ENCODE measurements at regions not wholly inside any gene's neighbourhood (a gene's known extent, or its start where the extent isn't known, plus 50 kb on each side); places are given as distances from the start of the nearest gene placed in this dataset.

DNA sequence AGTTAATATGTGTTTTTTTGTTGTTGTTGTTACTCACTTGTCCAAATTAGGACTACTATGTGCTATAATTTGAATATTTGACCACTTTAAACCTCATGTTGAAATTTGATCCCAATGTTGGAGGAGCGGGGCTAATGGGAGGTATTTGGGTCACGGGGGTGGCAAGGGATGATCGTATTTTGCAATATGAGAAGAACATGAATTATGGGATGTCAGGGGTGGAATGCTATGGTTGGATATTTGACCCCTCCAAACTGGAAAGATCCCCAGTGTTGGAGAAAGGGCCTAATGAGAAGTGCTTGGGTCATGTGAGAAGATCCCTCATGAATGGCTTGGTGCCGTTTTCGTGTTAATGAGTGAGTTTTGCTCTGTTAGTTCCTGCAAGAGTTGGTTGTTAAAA is 119.8 kb downstream of the NUDT12 start:
- H4K20me1 ChIP-seq (ENCODE audit: insufficient read depth, low read length), result no peaks in the 10 kb centered on the region
- no peak overlapping the region for H3K4me3 ChIP-seq (ENCODE audit: low read depth, low read length, poor library complexity, severe bottlenecking)
- no peak for TF ChIP-seq EZH2 (IDR thresholded peaks at IDR 0.05; ENCODE audit: borderline replicate concordance, low read length)
- TF ChIP-seq, protein P1, sequence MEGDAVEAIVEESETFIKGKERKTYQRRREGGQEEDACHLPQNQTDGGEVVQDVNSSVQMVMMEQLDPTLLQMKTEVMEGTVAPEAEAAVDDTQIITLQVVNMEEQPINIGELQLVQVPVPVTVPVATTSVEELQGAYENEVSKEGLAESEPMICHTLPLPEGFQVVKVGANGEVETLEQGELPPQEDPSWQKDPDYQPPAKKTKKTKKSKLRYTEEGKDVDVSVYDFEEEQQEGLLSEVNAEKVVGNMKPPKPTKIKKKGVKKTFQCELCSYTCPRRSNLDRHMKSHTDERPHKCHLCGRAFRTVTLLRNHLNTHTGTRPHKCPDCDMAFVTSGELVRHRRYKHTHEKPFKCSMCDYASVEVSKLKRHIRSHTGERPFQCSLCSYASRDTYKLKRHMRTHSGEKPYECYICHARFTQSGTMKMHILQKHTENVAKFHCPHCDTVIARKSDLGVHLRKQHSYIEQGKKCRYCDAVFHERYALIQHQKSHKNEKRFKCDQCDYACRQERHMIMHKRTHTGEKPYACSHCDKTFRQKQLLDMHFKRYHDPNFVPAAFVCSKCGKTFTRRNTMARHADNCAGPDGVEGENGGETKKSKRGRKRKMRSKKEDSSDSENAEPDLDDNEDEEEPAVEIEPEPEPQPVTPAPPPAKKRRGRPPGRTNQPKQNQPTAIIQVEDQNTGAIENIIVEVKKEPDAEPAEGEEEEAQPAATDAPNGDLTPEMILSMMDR (IDR thresholded peaks at IDR 0.05; ENCODE audit: low read length), result no peak

DNA sequence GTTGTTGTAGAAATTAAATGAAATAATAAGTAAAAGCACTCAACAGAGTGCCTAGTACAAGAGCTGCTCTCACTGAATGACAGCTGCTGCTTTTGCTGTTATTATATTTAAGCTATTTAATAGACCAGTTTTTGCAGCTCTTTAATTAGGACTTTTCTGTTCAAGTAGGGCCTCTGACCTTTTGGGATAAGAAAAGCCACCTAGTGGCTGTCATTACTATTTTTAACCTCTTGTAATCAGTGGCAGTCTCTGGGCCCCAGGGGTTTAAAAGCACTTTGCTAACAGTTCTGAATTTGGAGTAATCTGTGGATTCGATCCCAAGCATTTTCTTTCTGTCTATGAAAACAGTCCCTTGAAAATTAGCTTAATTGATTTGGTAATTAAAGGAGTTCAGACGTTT is 121.1 kb downstream of the NUDT12 start:
- Histone ChIP-seq H3K9ac (ENCODE audit: low read length) (no peak overlapping the region), H3K9me2 (ENCODE audit: low read depth, low read length) (no peaks in the 10 kb centered on the region), H3K27me3 (ENCODE audit: insufficient read depth, low read length) (no peaks in the 10 kb centered on the region), H3K4me1 (ENCODE audit: insufficient read depth, low read length, severe bottlenecking) (no peaks in the 10 kb centered on the region), H3K36me3 (ENCODE audit: insufficient read depth, low read length) (no peaks in the 10 kb centered on the region), H3K9me3 (ENCODE audit: low read length) (no peaks in the 10 kb centered on the region), H4K20me1 (ENCODE audit: insufficient read depth, low read length) (no peaks in the 10 kb centered on the region), H3F3A (ENCODE audit: insufficient read depth, low read length) (no peaks in the 10 kb centered on the region), H2AFZ (ENCODE audit: low read length) (no peak overlapping the region), H3K27ac (ENCODE audit: low read depth, low read length, poor library complexity, severe bottlenecking) (no peak overlapping the region), H3K4me3 (ENCODE audit: low read depth, low read length, poor library complexity, severe bottlenecking) (no peak overlapping the region), H3K4me2 (ENCODE audit: low read length) (no peak overlapping the region), H3K79me2 (ENCODE audit: insufficient read depth, low read length) (no peaks in the 10 kb centered on the region)
- TF ChIP-seq, protein P1 (IDR thresholded peaks at IDR 0.05; ENCODE audit: low read length), result peak; percentile 16; the same call in 1 of the 2 replicates
- TF ChIP-seq EZH2 (IDR thresholded peaks at IDR 0.05; ENCODE audit: borderline replicate concordance, low read length), result no peak

More for the DNA sequence above, 119.8 kb downstream of the NUDT12 start:
- H3K4me1 ChIP-seq (ENCODE audit: insufficient read depth, low read length, severe bottlenecking), result no peaks in the 10 kb centered on the region
- H3K9me3 ChIP-seq (ENCODE audit: low read length), result no peaks in the 10 kb centered on the region
- H3K9me2 ChIP-seq (ENCODE audit: low read depth, low read length), result no peaks in the 10 kb centered on the region
- no peak overlapping the region for H3K4me2 ChIP-seq (ENCODE audit: low read length)
- no peak overlapping the region for H3K9ac ChIP-seq (ENCODE audit: low read length)
- no peaks in the 10 kb centered on the region for H3K79me2 ChIP-seq (ENCODE audit: insufficient read depth, low read length)
- no peak overlapping the region for H2AFZ ChIP-seq (ENCODE audit: low read length)
- H3K36me3 ChIP-seq (ENCODE audit: insufficient read depth, low read length), result no peaks in the 10 kb centered on the region
- H3K27me3 ChIP-seq (ENCODE audit: insufficient read depth, low read length), result no peaks in the 10 kb centered on the region
- no peak overlapping the region for H3K27ac ChIP-seq (ENCODE audit: low read depth, low read length, poor library complexity, severe bottlenecking)
- no peaks in the 10 kb centered on the region for H3F3A ChIP-seq (ENCODE audit: insufficient read depth, low read length)

DNA sequence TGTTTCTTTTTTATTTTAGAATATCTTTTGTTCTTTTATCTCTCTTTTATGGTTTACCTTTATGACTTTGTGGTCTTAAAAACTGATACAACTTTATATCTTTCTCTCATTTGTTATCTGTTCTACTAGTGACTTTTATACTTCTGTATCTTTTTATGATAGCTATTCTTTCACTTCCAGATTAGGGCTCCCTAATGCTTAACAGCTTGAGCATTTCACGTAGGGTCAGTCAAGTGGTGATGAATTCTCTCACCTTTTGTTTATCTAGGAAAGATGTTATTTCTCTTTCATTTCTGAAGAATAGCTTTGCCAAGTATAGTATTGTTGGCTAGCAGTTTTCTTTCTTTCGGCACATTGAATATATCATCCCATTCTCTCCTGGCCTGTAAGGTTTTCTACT is 123.6 kb downstream of the NUDT12 start:
- H3K79me2 ChIP-seq (ENCODE audit: insufficient read depth, low read length), result no peaks in the 10 kb centered on the region
- H3K4me2 ChIP-seq (ENCODE audit: low read length), result no peak overlapping the region
- no peaks in the 10 kb centered on the region for H3K36me3 ChIP-seq (ENCODE audit: insufficient read depth, low read length)
- H3K9me2 ChIP-seq (ENCODE audit: low read depth, low read length), result no peaks in the 10 kb centered on the region
- no peak overlapping the region for H2AFZ ChIP-seq (ENCODE audit: low read length)
- H3K9ac ChIP-seq (ENCODE audit: low read length), result no peak overlapping the region
- TF ChIP-seq EZH2 (IDR thresholded peaks at IDR 0.05; ENCODE audit: borderline replicate concordance, low read length), result no peak
- TF ChIP-seq, protein P1 (IDR thresholded peaks at IDR 0.05; ENCODE audit: low read length), result no peak
- no peak overlapping the region for H3K27ac ChIP-seq (ENCODE audit: low read depth, low read length, poor library complexity, severe bottlenecking)
- H3K4me1 ChIP-seq (ENCODE audit: insufficient read depth, low read length, severe bottlenecking), result no peaks in the 10 kb centered on the region
- H3K27me3 ChIP-seq (ENCODE audit: insufficient read depth, low read length), result no peaks in the 10 kb centered on the region
- no peaks in the 10 kb centered on the region for H4K20me1 ChIP-seq (ENCODE audit: insufficient read depth, low read length)
- no peak overlapping the region for H3K4me3 ChIP-seq (ENCODE audit: low read depth, low read length, poor library complexity, severe bottlenecking)
- H3K9me3 ChIP-seq (ENCODE audit: low read length), result no peaks in the 10 kb centered on the region
- no peaks in the 10 kb centered on the region for H3F3A ChIP-seq (ENCODE audit: insufficient read depth, low read length)

Data from OCI-LY1 (cell line).